IPS-18c (cell line): ENCODE measurements at regions not wholly inside any gene's neighbourhood (a gene's known extent, or its start where the extent isn't known, plus 50 kb on each side); places are given as distances from the start of the nearest gene placed in this dataset.
"Not testable (repeated sequence)": the region's sequence is repeated elsewhere in the genome, so short reads cannot be mapped to it uniquely, and the experiment has no call there.

ENCODE experiments used
- H3K4me3 ChIP-seq: 2 replicates; pipeline ENCODE4 v1.7.0; 2013; ENCODE audit warnings: low read depth, mild to moderate bottlenecking, low read length, moderate library complexity; ENCODE audit not compliant: insufficient read depth
- H3K9me3 ChIP-seq: one replicate; pipeline ENCODE4 v1.6.1; 2013; ENCODE audit warnings: mild to moderate bottlenecking, low read length, moderate library complexity; ENCODE audit not compliant: control insufficient read depth, insufficient read depth

DNA sequence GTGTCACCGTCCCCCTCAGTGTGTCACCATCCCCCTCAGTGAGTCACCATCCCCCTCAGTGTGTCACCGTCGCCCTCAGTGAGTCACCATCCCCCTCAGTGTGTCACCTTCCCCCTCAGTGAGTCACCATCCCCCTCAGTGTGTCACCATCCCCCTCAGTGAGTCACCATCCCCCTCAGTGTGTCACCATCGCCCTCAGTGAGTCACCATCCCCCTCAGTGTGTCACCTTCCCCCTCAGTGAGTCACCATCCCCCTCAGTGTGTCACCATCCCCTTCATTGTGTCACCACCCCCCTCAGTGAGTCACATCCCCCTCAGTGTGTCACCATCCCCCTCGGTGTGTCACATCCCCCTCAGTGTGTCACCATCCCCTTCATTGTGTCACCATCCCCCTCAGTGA, 486.1 kb upstream of the SALL3 start:
- H3K9me3 ChIP-seq, H3K4me3 ChIP-seq: not testable (repeated sequence)

DNA sequence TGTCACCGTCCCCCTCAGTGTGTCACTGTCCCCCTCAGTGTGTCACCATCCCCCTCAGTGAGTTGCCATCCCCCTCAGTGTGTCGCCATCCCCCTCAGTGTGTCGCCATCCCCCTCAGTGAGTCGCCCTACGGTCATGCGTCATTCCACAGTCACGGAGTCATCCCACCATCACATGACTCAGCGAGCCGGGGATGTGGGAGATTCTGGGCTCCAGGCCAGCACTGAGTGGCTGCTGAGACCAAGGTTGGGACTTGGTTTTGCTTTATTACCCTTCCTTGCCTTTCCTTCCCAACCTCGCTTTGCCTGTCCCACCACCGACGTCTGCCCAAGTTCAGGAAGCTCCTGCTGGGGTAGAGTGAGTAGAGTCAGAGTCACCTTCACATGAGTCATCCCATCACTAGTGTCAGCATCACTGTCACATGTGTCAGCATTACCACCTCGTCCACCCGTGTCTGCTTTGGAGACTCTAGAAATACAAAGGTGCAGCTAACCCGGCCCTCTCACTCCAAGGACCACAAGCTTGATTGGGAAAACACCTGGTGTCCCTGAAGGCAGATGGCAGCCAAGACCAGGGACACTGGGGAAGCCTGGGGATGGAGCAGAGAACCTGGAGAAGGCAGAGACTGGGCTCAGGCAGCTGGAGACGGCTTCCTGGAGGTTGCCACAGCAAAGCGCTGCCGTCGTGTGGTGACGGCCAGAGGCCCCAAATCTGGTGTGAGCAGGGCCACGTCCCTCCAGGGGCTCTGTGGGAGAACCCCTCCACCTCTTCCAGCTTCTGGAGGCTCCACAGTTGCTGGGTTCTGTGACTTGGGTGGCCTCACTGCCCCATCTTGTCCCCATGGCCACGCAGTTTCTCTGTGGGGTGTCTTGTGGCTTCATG, 485.2 kb upstream of the SALL3 start:
- no peak overlapping the region for H3K4me3 ChIP-seq
- H3K9me3 ChIP-seq: no peaks in the 10 kb centered on the region

- no peaks in the 10 kb centered on the region for H3K9me3 ChIP-seq
- H3K4me3 ChIP-seq: no peak overlapping the region
These were observed 484.1 kb upstream of the SALL3 start for GRCh38 chr18:78495550-78495949.

GRCh38 chr18:78496079-78496478, 483.5 kb upstream of the SALL3 start:
- Histone ChIP-seq H3K9me3 (no peaks in the 10 kb centered on the region), H3K4me3 (no peak overlapping the region)

DNA sequence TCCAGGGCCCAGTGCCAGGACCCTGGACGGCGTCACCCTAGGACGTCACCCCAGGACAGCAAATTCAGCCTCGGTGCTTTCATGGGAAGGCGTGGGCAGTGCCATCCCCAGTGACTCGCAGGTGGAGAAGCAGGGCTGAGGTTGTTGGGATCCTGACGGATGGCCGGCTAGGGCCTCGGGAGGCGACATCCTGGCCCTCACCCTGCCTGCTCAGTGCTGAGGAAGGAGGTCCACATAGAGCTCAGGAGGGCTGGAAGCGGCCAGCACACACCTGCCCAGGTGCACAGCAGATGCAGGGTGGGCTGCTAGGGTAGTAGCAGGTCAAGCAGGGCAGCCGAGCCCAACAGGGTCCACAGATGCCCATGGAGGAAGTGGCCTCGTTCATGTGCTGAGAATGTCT, 482.0 kb upstream of the SALL3 start:
- Histone ChIP-seq H3K4me3 (no peak overlapping the region), H3K9me3 (no peaks in the 10 kb centered on the region)

GRCh38 chr18:78499586-78499985, 480.0 kb upstream of the SALL3 start:
- Histone ChIP-seq H3K9me3 (no peaks in the 10 kb centered on the region), H3K4me3 (no peak overlapping the region)

DNA sequence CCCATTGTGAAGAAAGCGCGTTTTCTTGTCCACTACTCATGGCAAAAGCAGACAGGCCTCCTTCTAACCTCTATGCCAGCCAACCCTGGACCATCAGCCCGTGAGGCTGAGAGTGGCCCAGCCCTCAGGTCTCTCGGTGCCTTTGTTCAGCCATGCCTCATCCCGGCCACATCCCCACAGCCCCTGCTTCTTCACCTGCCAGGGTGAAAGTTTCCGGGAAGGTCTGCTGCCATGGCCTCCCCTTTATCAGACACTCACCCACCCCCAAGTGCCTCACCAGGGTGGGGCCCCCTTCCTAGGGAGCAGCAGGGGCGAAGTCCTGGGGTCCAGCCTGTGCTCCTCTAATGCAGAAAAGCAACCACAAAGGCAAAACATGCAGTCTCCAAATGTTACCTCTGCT, 478.4 kb upstream of the SALL3 start:
- Histone ChIP-seq H3K9me3 (no peaks in the 10 kb centered on the region), H3K4me3 (no peak overlapping the region)

DNA sequence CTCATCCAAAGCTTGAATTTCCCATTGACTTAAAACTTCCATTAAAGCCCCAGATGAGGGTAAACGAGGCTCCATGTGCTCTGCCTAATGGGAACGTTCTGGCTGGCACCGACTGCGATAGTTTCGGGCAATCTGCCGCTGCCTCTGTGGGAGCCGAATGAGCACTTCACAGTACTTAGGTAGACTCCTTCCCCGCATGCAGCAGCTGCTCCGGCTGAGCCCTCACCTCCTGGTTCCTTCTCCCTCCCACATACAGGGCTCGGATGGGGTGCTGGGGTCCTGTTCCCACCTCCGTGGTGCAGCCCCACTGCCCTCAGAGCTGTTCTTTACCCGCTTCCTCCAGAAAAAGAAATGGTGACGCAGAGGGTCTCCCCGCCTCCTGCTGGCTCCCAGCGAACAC, 476.5 kb upstream of the SALL3 start:
- Histone ChIP-seq H3K4me3 (no peak overlapping the region), H3K9me3 (no peaks in the 10 kb centered on the region)

DNA sequence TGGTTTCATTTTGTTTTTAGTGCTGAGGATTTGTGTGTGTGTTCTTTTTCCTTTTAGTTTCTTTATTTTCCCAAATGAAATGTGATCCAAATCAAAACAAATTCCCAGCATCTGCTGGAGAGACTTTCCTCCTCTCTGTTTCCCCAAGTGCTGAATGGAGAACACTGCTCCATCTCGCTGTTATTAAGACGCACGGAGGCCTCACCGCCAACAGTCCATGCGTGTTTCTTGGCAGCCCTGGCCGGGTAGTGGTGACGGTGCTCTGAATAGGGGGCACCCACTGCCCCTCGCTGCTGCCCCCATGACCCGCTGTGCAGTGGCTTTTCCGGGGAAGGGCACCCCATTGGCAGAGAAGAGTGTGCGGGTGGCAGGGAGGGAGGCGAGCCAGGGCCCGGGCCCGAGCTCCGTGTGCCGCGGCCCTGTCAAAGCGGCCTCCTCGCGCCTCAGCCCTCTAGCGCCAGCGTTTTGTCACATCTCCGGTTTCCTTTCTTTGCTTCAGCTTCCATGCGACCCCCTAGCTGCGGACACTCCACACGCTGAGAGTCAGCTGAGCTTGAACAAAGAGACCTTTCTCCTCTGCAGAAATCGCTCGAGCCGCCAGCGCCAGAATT, 473.7 kb upstream of the SALL3 start:
- Histone ChIP-seq H3K9me3 (no peaks in the 10 kb centered on the region), H3K4me3 (no peak overlapping the region)

- no peak overlapping the region for H3K4me3 ChIP-seq
These were observed 472.4 kb upstream of the SALL3 start for GRCh38 chr18:78507217-78507616.

GRCh38 chr18:78508228-78508824, 471.3 kb upstream of the SALL3 start:
- H3K4me3 ChIP-seq, H3K9me3 ChIP-seq: not testable (repeated sequence)

More at GRCh38 chr18:78507217-78507616, 472.4 kb upstream of the SALL3 start:
- no peaks in the 10 kb centered on the region for H3K9me3 ChIP-seq

DNA sequence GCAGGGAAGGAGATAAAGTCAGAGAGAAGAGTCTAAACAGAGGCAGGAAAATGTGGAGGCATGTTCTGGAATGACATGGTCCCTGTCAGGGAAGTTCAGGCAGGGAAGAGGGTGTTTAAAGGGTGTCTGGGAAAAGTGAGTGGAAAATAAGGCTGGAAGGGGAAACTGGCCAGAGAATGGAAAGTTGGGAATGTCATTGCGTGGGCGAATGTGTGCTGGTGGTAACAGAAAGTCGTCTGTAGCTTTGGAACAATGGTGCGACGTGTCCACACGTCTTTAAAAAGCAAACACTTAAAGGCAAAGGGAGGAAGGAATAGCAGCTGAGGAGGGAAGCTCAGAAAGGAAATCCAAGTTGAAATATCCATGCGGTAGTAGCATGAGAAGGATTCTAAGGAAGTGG, 469.5 kb upstream of the SALL3 start:
- no peak overlapping the region for H3K4me3 ChIP-seq
- H3K9me3 ChIP-seq: no peaks in the 10 kb centered on the region

DNA sequence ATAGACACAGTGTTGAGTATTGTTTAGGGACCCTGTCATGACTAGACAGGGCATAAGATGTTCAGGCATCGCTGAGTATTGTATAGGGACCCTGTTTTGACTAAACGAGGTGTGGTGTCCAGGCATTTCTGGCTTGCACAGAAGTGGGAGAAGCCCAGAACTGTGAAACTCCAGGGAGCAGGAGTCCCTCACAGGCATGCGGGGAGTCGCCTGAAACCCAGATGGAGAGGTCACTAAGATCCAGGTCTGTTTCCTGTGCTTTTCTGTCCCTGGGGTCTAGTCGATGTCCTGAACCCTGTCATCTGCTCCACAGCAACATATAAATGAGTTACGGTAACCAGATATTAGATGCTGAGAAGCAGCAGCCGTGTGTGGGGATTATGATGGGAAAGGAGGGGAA, 469.0 kb upstream of the SALL3 start:
- Histone ChIP-seq H3K9me3 (no peaks in the 10 kb centered on the region), H3K4me3 (no peak overlapping the region)

- Histone ChIP-seq H3K9me3 (no peaks in the 10 kb centered on the region), H3K4me3 (no peak overlapping the region)
These were observed 467.7 kb upstream of the SALL3 start for GRCh38 chr18:78511666-78512601.

DNA sequence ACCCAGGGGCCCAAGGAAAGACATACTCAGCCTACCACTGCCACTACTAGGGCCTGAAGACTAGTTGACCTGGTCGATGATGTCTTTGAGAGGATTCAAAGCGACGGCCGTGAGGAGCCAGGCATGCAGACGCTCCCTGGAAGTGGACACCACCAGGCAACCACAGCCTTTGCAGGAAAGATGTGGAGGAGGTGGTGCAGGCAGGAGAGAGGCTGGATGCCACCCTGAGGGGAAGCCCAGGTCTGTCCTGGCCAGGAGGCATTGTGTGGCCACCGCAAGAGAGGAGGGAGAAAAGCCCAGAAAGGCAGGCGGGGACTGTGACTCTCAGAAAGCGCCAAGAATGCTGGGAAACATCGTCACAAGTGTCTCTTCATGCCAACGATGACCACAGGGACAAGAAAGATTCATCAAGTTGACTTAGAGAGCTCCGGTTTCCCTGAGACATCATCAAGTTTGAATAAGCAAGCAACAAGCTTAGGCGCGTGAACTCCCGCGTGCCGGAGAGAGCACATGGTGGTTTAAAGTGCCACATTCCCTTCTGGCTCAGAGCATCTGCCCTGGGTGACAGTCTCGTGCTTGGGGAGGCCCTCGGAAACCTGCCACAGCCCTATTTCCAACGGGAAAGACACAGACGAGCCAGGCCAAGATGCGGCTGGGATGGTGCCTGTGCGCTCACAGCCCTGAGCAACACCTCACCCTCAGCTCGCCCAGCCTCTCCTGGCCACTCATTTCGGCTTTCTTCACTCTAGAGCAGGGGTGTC, 464.5 kb upstream of the SALL3 start:
- Histone ChIP-seq H3K4me3 (no peak overlapping the region), H3K9me3 (no peaks in the 10 kb centered on the region)

DNA sequence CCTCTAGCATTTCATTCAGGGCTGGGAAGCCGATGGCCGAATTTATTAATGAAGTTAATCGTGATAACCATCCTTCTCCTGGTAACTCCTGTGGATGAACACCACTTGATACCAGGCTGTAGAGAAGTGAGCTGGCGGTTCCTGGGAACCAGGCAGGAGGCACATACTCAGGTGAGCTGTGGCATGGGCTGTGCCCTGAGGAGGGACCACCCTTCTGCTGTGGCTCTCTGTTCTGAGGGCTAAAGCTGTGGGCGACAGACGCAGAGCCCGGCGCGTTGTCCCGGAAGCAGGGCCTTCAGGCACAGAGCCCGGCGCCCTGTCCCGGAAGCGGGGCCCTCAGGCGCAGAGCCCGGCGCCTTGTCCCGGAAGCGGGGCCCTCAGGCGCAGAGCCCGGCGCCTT, 462.3 kb upstream of the SALL3 start:
- Histone ChIP-seq H3K4me3 (no peak overlapping the region), H3K9me3 (no peaks in the 10 kb centered on the region)

GRCh38 chr18:78517973-78518372, 461.6 kb upstream of the SALL3 start:
- Histone ChIP-seq H3K4me3 (no peak overlapping the region), H3K9me3 (peaks cover under 1% of the 10 kb centered on the region)
